Esophagus squamous epithelium (tissue), 5 donors: ENCODE measurements at regions not wholly inside any gene's neighbourhood (a gene's known extent, or its start where the extent isn't known, plus 50 kb on each side); places are given as distances from the start of the nearest gene placed in this dataset.

ENCODE experiments used
- DNase-seq: peaks from one replicate; lab custom pipeline; 2025; lab: John Stamatoyannopoulos, UW
- H3K27ac ChIP-seq, 4 donors: fragments of 200-600 bp; sonication (generic); one replicate each; pipeline ENCODE4 v1.5.1; 2016 to 2019; ENCODE audit warnings: mild to moderate bottlenecking in 1 of 4
- H3K27me3 ChIP-seq, 4 donors: fragments of 200-600 bp; sonication (generic); 1 replicate in 3 of 4; 2 replicates in 1 of 4; pipeline versions ENCODE4 v1.5.1 to v1.6.0; 2017 to 2021; ENCODE audit warnings: antibody characterized with exemption in 1 of 4
- H3K36me3 ChIP-seq, 3 donors: fragments of 200-600 bp; sonication (generic); one replicate each; pipeline ENCODE4 v1.5.1; 2016 to 2019
- H3K4me1 ChIP-seq, 3 donors: fragments of 200-600 bp; sonication (generic); one replicate each; pipeline ENCODE4 v1.5.1; 2017 to 2019
- H3K4me3 ChIP-seq, 4 donors: fragments of 200-600 bp; sonication (generic); 1 replicate in 3 of 4; 2 replicates in 1 of 4; pipeline ENCODE4 v1.5.1; 2016 to 2019; ENCODE audit warnings: mild to moderate bottlenecking in 2 of 4, moderate library complexity in 1 of 4
- H3K9me3 ChIP-seq, 3 donors: fragments of 200-600 bp; sonication (generic); one replicate each; pipeline ENCODE4 v1.5.1; 2016 to 2019
- CTCF ChIP-seq, 6 experiments: fragments of 450-650 bp in 4 of 6; fragments of 200-600 bp in 2 of 6; sonication (generic) in 2 of 6; IDR thresholded peaks; one replicate each; pipeline ENCODE4 v1.5.1; 2016 to 2019; ENCODE audit warnings: antibody characterized with exemption in 6 of 6, mild to moderate bottlenecking in 4 of 6, moderate library complexity in 4 of 6
- POLR2A ChIP-seq, 4 donors: fragments of 450-650 bp; IDR thresholded peaks; one replicate each; pipeline ENCODE4 v1.6.1; 2017; ENCODE audit warnings: antibody characterized with exemption in 4 of 4, mild to moderate bottlenecking in 4 of 4, moderate library complexity in 3 of 4
- WGBS, 2 donors: methylation state at CpG; one replicate each; pipeline ENCODE4 v1.1.5; 2018; 5-methylcytosine and 5-hydroxymethylcytosine counted together
- intact Hi-C: fragments of 100-400 bp; cut with DNase I; formaldehyde crosslinking; loops from one replicate; pipeline ENCODE4 v1.15.0; 2022
- donor health status: DM: yes; HTN: yes; CAD: no.

- intact Hi-C loops: no loop called here
These were observed 114.5 kb upstream of the C1orf21 start for GRCh38 chr1:184272175-184272866.

GRCh38 chr1:184276416-184276815 is 110.4 kb upstream of the C1orf21 start:
- H3K27me3 ChIP-seq: peaks cover 0 to 14% (median 0%) of the 10 kb centered on the region in 4 donors
- H3K27ac ChIP-seq: no peak overlapping the region
- H3K9me3 ChIP-seq: no peaks in the 10 kb centered on the region
- intact Hi-C loops: no loop called here
- no peak overlapping the region for H3K4me3 ChIP-seq
- H3K36me3 ChIP-seq: no peaks in the 10 kb centered on the region
- H3K4me1 ChIP-seq: no peaks in the 10 kb centered on the region
- TF ChIP-seq POLR2A (IDR thresholded peaks at IDR 0.05) (no peak), CTCF (IDR thresholded peaks at IDR 0.05) (no peak)
- WGBS, 2 donors: 74 to 78% methylated on average over 3 of the region's 3 CpGs
- DNase-seq: no peak

More at GRCh38 chr1:184272175-184272866, 114.5 kb upstream of the C1orf21 start:
- no peak overlapping the region for H3K27ac ChIP-seq
- 56 to 57% methylated on average over 5 of the region's 5 CpGs for WGBS, 2 donors
- H3K9me3 ChIP-seq: no peaks in the 10 kb centered on the region
- H3K27me3 ChIP-seq: peaks cover 0 to 7% (median 0%) of the 10 kb centered on the region in 4 donors
- no peak overlapping the region for H3K4me3 ChIP-seq
- DNase-seq: no peak
- no peaks in the 10 kb centered on the region for H3K4me1 ChIP-seq
- H3K36me3 ChIP-seq: no peaks in the 10 kb centered on the region
- TF ChIP-seq POLR2A (IDR thresholded peaks at IDR 0.05): no peak
- no peak for TF ChIP-seq CTCF (IDR thresholded peaks at IDR 0.05)

GRCh38 chr1:184279911-184280458 is 106.8 kb upstream of the C1orf21 start:
- TF ChIP-seq POLR2A (IDR thresholded peaks at IDR 0.05) (no peak), CTCF (IDR thresholded peaks at IDR 0.05) (no peak)
- WGBS, 2 donors: 87 to 88% methylated on average over 7 of the region's 7 CpGs
- no peak for DNase-seq

GRCh38 chr1:184283999-184284398 is 102.8 kb upstream of the C1orf21 start:
- 62 to 67% methylated on average over 1 of the region's 1 CpG for WGBS, 2 donors
- intact Hi-C loops: no loop called here
- peak overlapping the region in 3 of 4 donors; percentile 18 to 68 (median 46) for H3K27ac ChIP-seq
- peaks cover 0 to 35% (median 0%) of the 10 kb centered on the region in 4 donors for H3K27me3 ChIP-seq
- no peak for DNase-seq
- no peaks in the 10 kb centered on the region for H3K9me3 ChIP-seq
- H3K4me1 ChIP-seq: peaks cover 0 to 13% (median 3%) of the 10 kb centered on the region in 3 donors
- no peak overlapping the region for H3K4me3 ChIP-seq
- TF ChIP-seq CTCF (IDR thresholded peaks at IDR 0.05): no peak
- TF ChIP-seq POLR2A (IDR thresholded peaks at IDR 0.05): no peak
- H3K36me3 ChIP-seq: no peaks in the 10 kb centered on the region

More at GRCh38 chr1:184279911-184280458, 106.8 kb upstream of the C1orf21 start:
- no peak overlapping the region for H3K27ac ChIP-seq
- no peaks in the 10 kb centered on the region for H3K36me3 ChIP-seq
- H3K4me3 ChIP-seq: no peak overlapping the region
- H3K4me1 ChIP-seq: peaks cover 0 to 13% (median 3%) of the 10 kb centered on the region in 3 donors
- H3K9me3 ChIP-seq: no peaks in the 10 kb centered on the region
- H3K27me3 ChIP-seq: peaks cover 0 to 22% (median 0%) of the 10 kb centered on the region in 4 donors
- intact Hi-C loops: no loop called here

GRCh38 chr1:184284900-184285299 is 101.9 kb upstream of the C1orf21 start:
- H3K27me3 ChIP-seq: peaks cover 0 to 35% (median 0%) of the 10 kb centered on the region in 4 donors
- H3K36me3 ChIP-seq: no peaks in the 10 kb centered on the region
- no peaks in the 10 kb centered on the region for H3K9me3 ChIP-seq
- 68 to 80% methylated on average over 1 of the region's 1 CpG for WGBS, 2 donors
- H3K27ac ChIP-seq: peak overlapping the region in 2 of 4 donors; percentile 18 to 30
- H3K4me1 ChIP-seq: peaks cover 0 to 19% (median 3%) of the 10 kb centered on the region in 3 donors
- intact Hi-C loops: no loop called here
- TF ChIP-seq CTCF (IDR thresholded peaks at IDR 0.05) (no peak), POLR2A (IDR thresholded peaks at IDR 0.05) (no peak)
- no peak for DNase-seq
- no peak overlapping the region for H3K4me3 ChIP-seq
